ENCODE measurements at regions not wholly inside any gene's neighbourhood (a gene's known extent, or its start where the extent isn't known, plus 50 kb on each side); places are given as distances from the start of the nearest gene placed in this dataset.
A peak's percentile ranks its signal among the peaks of the same experiment; 100 is the strongest.

GRCh38 chr22:19574247-19574646 is 50.0 kb upstream of the CLDN5 start:
- no peak for ATAC-seq
- TF ChIP-seq ZFP30 (CRISPR knock-in tag; IDR thresholded peaks at IDR 0.05) (no peak), TCF4 (CRISPR knock-in tag; IDR thresholded peaks at IDR 0.05; ENCODE audit: borderline replicate concordance) (no peak), BACH2 (CRISPR knock-in tag; IDR thresholded peaks at IDR 0.05; ENCODE audit: borderline replicate concordance) (no peak), SNAI2 (CRISPR knock-in tag; IDR thresholded peaks at IDR 0.05) (no peak), POU6F1 (CRISPR knock-in tag; IDR thresholded peaks at IDR 0.05; ENCODE audit: borderline replicate concordance, low read depth) (no peak), CSDC2 (CRISPR knock-in tag; IDR thresholded peaks at IDR 0.05) (no peak), CREB5 (CRISPR knock-in tag; IDR thresholded peaks at IDR 0.05; ENCODE audit: low read depth) (no peak), ZC3H10 (CRISPR knock-in tag; IDR thresholded peaks at IDR 0.05) (no peak), RARB (CRISPR knock-in tag; IDR thresholded peaks at IDR 0.05) (no peak), ISL1 (CRISPR knock-in tag; IDR thresholded peaks at IDR 0.05) (no peak), GLIS3 (CRISPR knock-in tag; IDR thresholded peaks at IDR 0.05) (no peak), ZFP3 (CRISPR knock-in tag; IDR thresholded peaks at IDR 0.05) (no peak), ARNTL (CRISPR knock-in tag; IDR thresholded peaks at IDR 0.05; ENCODE audit: borderline replicate concordance, low read depth) (no peak), ESRRG (CRISPR knock-in tag; IDR thresholded peaks at IDR 0.05) (no peak), TOX (CRISPR knock-in tag; IDR thresholded peaks at IDR 0.05; ENCODE audit: borderline replicate concordance) (no peak)
- TF ChIP-seq, protein P1, sequence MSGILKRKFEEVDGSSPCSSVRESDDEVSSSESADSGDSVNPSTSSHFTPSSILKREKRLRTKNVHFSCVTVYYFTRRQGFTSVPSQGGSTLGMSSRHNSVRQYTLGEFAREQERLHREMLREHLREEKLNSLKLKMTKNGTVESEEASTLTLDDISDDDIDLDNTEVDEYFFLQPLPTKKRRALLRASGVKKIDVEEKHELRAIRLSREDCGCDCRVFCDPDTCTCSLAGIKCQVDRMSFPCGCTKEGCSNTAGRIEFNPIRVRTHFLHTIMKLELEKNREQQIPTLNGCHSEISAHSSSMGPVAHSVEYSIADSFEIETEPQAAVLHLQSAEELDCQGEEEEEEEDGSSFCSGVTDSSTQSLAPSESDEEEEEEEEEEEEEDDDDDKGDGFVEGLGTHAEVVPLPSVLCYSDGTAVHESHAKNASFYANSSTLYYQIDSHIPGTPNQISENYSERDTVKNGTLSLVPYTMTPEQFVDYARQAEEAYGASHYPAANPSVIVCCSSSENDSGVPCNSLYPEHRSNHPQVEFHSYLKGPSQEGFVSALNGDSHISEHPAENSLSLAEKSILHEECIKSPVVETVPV (CRISPR knock-in tag; IDR thresholded peaks at IDR 0.05): no peak
- TF ChIP-seq, protein P2, sequence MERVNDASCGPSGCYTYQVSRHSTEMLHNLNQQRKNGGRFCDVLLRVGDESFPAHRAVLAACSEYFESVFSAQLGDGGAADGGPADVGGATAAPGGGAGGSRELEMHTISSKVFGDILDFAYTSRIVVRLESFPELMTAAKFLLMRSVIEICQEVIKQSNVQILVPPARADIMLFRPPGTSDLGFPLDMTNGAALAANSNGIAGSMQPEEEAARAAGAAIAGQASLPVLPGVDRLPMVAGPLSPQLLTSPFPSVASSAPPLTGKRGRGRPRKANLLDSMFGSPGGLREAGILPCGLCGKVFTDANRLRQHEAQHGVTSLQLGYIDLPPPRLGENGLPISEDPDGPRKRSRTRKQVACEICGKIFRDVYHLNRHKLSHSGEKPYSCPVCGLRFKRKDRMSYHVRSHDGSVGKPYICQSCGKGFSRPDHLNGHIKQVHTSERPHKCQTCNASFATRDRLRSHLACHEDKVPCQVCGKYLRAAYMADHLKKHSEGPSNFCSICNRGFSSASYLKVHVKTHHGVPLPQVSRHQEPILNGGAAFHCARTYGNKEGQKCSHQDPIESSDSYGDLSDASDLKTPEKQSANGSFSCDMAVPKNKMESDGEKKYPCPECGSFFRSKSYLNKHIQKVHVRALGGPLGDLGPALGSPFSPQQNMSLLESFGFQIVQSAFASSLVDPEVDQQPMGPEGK (CRISPR knock-in tag; IDR thresholded peaks at IDR 0.05; ENCODE audit: borderline replicate concordance): no peak
- TF ChIP-seq, protein P3, sequence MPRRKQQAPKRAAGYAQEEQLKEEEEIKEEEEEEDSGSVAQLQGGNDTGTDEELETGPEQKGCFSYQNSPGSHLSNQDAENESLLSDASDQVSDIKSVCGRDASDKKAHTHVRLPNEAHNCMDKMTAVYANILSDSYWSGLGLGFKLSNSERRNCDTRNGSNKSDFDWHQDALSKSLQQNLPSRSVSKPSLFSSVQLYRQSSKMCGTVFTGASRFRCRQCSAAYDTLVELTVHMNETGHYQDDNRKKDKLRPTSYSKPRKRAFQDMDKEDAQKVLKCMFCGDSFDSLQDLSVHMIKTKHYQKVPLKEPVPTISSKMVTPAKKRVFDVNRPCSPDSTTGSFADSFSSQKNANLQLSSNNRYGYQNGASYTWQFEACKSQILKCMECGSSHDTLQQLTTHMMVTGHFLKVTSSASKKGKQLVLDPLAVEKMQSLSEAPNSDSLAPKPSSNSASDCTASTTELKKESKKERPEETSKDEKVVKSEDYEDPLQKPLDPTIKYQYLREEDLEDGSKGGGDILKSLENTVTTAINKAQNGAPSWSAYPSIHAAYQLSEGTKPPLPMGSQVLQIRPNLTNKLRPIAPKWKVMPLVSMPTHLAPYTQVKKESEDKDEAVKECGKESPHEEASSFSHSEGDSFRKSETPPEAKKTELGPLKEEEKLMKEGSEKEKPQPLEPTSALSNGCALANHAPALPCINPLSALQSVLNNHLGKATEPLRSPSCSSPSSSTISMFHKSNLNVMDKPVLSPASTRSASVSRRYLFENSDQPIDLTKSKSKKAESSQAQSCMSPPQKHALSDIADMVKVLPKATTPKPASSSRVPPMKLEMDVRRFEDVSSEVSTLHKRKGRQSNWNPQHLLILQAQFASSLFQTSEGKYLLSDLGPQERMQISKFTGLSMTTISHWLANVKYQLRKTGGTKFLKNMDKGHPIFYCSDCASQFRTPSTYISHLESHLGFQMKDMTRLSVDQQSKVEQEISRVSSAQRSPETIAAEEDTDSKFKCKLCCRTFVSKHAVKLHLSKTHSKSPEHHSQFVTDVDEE (CRISPR knock-in tag; IDR thresholded peaks at IDR 0.05): no peak

- ATAC-seq: peak; percentile 66
- TF ChIP-seq ZNF70 (CRISPR knock-in tag; IDR thresholded peaks at IDR 0.05) (no peak), GLIS3 (CRISPR knock-in tag; IDR thresholded peaks at IDR 0.05) (no peak), BACH2 (CRISPR knock-in tag; IDR thresholded peaks at IDR 0.05; ENCODE audit: borderline replicate concordance) (no peak), TCF4 (CRISPR knock-in tag; IDR thresholded peaks at IDR 0.05; ENCODE audit: borderline replicate concordance) (no peak), ISL1 (CRISPR knock-in tag; IDR thresholded peaks at IDR 0.05) (no peak), CREB5 (CRISPR knock-in tag; IDR thresholded peaks at IDR 0.05; ENCODE audit: low read depth) (no peak), CSDC2 (CRISPR knock-in tag; IDR thresholded peaks at IDR 0.05) (no peak), SNAI2 (CRISPR knock-in tag; IDR thresholded peaks at IDR 0.05) (no peak), RARB (CRISPR knock-in tag; IDR thresholded peaks at IDR 0.05) (no peak), ZNF8 (CRISPR knock-in tag; IDR thresholded peaks at IDR 0.05) (no peak), POU6F1 (CRISPR knock-in tag; IDR thresholded peaks at IDR 0.05; ENCODE audit: borderline replicate concordance, low read depth) (no peak), OSR1 (CRISPR knock-in tag; IDR thresholded peaks at IDR 0.05) (no peak)
- TF ChIP-seq, protein P1 (CRISPR knock-in tag; IDR thresholded peaks at IDR 0.05): no peak
- TF ChIP-seq, protein P2 (CRISPR knock-in tag; IDR thresholded peaks at IDR 0.05; ENCODE audit: borderline replicate concordance): no peak
These were observed 52.5 kb upstream of the CLDN5 start for GRCh38 chr22:19576460-19577421.

Data from SK-N-SH treated with all-trans-retinoic acid at 6 μM for 48 hours (cell line).